ENCODE measurements at regions not wholly inside any gene's neighbourhood (a gene's known extent, or its start where the extent isn't known, plus 50 kb on each side); places are given as distances from the start of the nearest gene placed in this dataset.
A peak's percentile ranks its signal among the peaks of the same experiment; 100 is the strongest.

GRCh38 chr9:126556560-126557250 lies 57.0 kb upstream of the LMX1B start:
- DNase-seq = no peak

GRCh38 chr9:126558051-126558665 lies 55.6 kb upstream of the LMX1B start:
- peak; percentile 74 for DNase-seq

DNA sequence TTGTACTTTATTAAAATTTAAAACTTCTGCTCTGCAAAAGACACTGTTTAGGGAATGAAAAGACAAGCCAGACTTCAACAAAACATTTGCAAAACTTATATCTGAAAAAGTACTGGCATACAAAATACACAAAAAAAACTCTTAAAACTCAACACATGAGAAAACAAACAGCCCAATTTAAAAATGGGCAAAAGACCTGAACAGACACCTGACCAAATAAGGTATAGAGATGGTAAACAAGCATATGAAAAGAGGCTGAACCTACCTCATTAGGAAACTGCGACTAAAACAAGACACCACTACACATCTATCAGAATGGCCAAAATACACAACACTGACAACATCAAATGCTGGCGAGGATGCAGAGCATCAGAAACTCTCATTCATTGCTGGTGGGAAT lies 54.4 kb upstream of the LMX1B start:
- DNase-seq = no peak

- no peak for DNase-seq
These were observed 52.1 kb upstream of the LMX1B start for GRCh38 chr9:126561582-126561981.

DNA sequence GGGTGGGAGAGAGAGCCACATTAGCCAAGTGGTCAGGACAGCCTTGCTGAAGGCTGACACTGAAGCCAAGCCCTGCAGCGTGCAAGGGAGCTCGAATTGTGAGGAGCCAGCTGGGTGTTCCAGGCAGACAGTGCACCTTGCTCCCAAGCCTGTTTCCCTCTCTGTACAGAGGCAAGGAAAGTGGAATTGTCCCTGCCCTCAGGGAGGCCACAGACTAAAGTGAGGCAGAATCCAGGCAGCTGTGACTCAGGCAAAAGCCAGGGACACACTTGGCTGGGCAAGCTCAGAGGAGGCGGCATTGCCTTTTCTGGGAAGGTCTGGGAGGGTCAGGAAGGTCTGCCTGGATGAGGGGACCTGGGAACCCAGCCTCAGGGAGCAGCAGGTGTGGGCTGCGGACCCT lies 50.2 kb upstream of the LMX1B start:
- DNase-seq = no peak

All from NCI-H2171 treated with DMSO at 0.1 percent for 48 hours (cell line).